Panc1 (cell line): ENCODE measurements at regions not wholly inside any gene's neighbourhood (a gene's known extent, or its start where the extent isn't known, plus 50 kb on each side); places are given as distances from the start of the nearest gene placed in this dataset.

Experiments used
- ATAC-seq: fragments of 200-7000 bp; cut with Tn5 transposase; 2 replicates; pipeline ENCODE4 v1.9.1; 2020; ENCODE audit warnings: mild to moderate bottlenecking, moderate library complexity
- BruUV-seq: library from RNA; stranded (reverse); fragments of 400-500 nt; replicated peaks from 2 replicates; lab custom pipeline; 2021; lab: Mats Ljungman, UMichigan
- CTCF ChIA-PET: fragments of 300-600 bp; sonication (Branson Sonifier 250); formaldehyde crosslinking; loops from one replicate; lab custom pipeline; 2022; ENCODE audit warnings: antibody characterized with exemption; lab: Charles Lee
- POLR2A ChIA-PET: fragments of 300-600 bp; sonication (Branson Sonifier 250); formaldehyde crosslinking; loops from one replicate; lab custom pipeline; 2022; ENCODE audit warnings: antibody characterized with exemption; lab: Charles Lee
- DNase-seq: peaks from one replicate; pipeline ENCODE4 v3.0.0-alpha.2; 2010; ENCODE audit warnings: low read depth, low spot score
- H3K27ac ChIP-seq: 2 replicates; pipeline ENCODE4 v1.5.1; 2011; ENCODE audit warnings: mild to moderate bottlenecking, low read length, inconsistent platforms
- H3K27me3 ChIP-seq: fragments of 200-500 bp; sonication (Bioruptor generic); 2 replicates; pipeline ENCODE4 v1.6.0; 2014; ENCODE audit warnings: low read length, inconsistent platforms; ENCODE audit not compliant: control insufficient read depth, insufficient read depth
- H3K36me3 ChIP-seq: fragments of 200-500 bp; sonication (Bioruptor generic); 2 replicates; pipeline ENCODE4 v1.5.1; 2014; ENCODE audit warnings: inconsistent platforms, mild to moderate bottlenecking, low read length, moderate library complexity; ENCODE audit not compliant: control insufficient read depth, insufficient read depth
- H3K4me1 ChIP-seq: 2 replicates; pipeline ENCODE4 v1.5.1; 2011; ENCODE audit warnings: inconsistent platforms, mild to moderate bottlenecking, low read length, moderate library complexity; ENCODE audit not compliant: control insufficient read depth, insufficient read depth
- H3K4me3 ChIP-seq, 2 experiments: 2 replicates each; pipeline ENCODE4 v1.5.1; 2011 to 2012; ENCODE audit warnings: low read depth in 2 of 2, low read length in 2 of 2, mild to moderate bottlenecking in 2 of 2, inconsistent platforms in 1 of 2, moderate library complexity in 1 of 2
- H3K9me3 ChIP-seq: fragments of 200-500 bp; sonication (Bioruptor generic); 2 replicates; pipeline ENCODE4 v1.5.1; 2014; ENCODE audit warnings: low read depth, mild to moderate bottlenecking, inconsistent platforms, low read length, moderate library complexity; ENCODE audit not compliant: control insufficient read depth, insufficient read depth
- POLR2AphosphoS5 ChIP-seq: IDR thresholded peaks from 2 replicates; pipeline ENCODE4 v1.6.1; 2012; ENCODE audit warnings: mild to moderate bottlenecking, low read depth, low read length, moderate library complexity
- SIN3A ChIP-seq: IDR thresholded peaks from 2 replicates; pipeline ENCODE4 v1.6.1; 2012; ENCODE audit warnings: low read depth, mild to moderate bottlenecking, low read length, moderate library complexity, borderline replicate concordance; ENCODE audit not compliant: insufficient read depth
- TCF7L2 ChIP-seq: IDR thresholded peaks from 2 replicates; pipeline ENCODE4 v1.6.1; 2011; ENCODE audit warnings: mild to moderate bottlenecking, low read depth, low read length, inconsistent platforms
- in situ Hi-C: cut with HindIII; loops from 2 replicates; pipeline ENCODE4 v1.10.0; 2016; ENCODE audit warnings: low sequenced_read_pairs, low pct_unique_long_range_greater_than_20kb
- intact Hi-C: fragments of 100-400 bp; cut with micrococcal nuclease; formaldehyde crosslinking; loops from one replicate; pipeline ENCODE4 v1.10.0; 2022; ENCODE audit not compliant: unreplicated experiment
- TF ChIP-seq, protein P1 (sequence below), 2 experiments: IDR thresholded peaks; 2 replicates each; pipeline ENCODE4 v1.6.1; 2011 to 2012; ENCODE audit warnings: low read depth in 2 of 2, control low read depth in 1 of 2, low read length in 1 of 2, mild to moderate bottlenecking in 1 of 2, moderate library complexity in 1 of 2; ENCODE audit not compliant: insufficient read depth in 1 of 2
- TF ChIP-seq, protein P2 (sequence below): fragments of 450-650 bp; IDR thresholded peaks from 2 replicates; pipeline ENCODE4 v1.5.1; 2017; ENCODE audit warnings: mild to moderate bottlenecking

DNA sequence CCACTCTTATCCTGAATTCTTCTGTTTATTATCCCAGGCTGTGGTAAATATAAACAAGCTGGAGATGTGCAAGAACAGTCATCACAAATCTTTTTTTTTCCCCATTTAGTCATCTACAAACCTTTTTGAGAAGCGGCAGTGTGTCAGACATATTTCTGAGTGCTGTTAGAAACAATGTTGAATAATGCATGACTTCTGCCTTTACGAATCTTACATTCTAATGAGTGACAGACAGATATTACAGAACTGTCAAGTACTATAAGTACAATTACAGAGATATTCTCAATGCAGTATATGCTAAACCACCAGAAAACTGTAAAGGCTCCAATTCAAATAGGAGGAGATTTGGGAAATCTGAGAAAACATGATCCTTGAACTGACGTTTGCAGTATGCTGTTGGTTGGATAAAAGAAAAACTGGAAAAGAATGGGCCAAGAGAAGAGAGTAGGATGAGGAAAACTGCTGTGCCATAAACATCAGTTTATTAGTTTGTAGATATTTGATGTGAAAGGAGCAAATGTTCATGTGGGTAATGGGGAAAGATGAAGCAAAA, 379.5 kb upstream of the SLC8A1 start:
- Histone ChIP-seq H3K4me1 (no peaks in the 10 kb centered on the region), H3K4me3 (no peak overlapping the region), H3K36me3 (no peaks in the 10 kb centered on the region), H3K27ac (no peak overlapping the region), H3K27me3 (no peaks in the 10 kb centered on the region), H3K9me3 (no peaks in the 10 kb centered on the region)
- DNase-seq (no peak), ATAC-seq (no peak)
- no TSS peak for BruUV-seq
- ChIA-PET POLR2A (no interaction called here), CTCF (no interaction called here)
- in situ Hi-C loops (no loop called here), intact Hi-C loops (no loop called here)
- TF ChIP-seq SIN3A (no peak), TCF7L2 (no peak)
- TF ChIP-seq, protein P1, sequence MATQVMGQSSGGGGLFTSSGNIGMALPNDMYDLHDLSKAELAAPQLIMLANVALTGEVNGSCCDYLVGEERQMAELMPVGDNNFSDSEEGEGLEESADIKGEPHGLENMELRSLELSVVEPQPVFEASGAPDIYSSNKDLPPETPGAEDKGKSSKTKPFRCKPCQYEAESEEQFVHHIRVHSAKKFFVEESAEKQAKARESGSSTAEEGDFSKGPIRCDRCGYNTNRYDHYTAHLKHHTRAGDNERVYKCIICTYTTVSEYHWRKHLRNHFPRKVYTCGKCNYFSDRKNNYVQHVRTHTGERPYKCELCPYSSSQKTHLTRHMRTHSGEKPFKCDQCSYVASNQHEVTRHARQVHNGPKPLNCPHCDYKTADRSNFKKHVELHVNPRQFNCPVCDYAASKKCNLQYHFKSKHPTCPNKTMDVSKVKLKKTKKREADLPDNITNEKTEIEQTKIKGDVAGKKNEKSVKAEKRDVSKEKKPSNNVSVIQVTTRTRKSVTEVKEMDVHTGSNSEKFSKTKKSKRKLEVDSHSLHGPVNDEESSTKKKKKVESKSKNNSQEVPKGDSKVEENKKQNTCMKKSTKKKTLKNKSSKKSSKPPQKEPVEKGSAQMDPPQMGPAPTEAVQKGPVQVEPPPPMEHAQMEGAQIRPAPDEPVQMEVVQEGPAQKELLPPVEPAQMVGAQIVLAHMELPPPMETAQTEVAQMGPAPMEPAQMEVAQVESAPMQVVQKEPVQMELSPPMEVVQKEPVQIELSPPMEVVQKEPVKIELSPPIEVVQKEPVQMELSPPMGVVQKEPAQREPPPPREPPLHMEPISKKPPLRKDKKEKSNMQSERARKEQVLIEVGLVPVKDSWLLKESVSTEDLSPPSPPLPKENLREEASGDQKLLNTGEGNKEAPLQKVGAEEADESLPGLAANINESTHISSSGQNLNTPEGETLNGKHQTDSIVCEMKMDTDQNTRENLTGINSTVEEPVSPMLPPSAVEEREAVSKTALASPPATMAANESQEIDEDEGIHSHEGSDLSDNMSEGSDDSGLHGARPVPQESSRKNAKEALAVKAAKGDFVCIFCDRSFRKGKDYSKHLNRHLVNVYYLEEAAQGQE (IDR thresholded peaks at IDR 0.05; ENCODE audit: insufficient read depth in 1 of 2, low read depth in 2 of 2, low read length in 1 of 2): no peak

DNA sequence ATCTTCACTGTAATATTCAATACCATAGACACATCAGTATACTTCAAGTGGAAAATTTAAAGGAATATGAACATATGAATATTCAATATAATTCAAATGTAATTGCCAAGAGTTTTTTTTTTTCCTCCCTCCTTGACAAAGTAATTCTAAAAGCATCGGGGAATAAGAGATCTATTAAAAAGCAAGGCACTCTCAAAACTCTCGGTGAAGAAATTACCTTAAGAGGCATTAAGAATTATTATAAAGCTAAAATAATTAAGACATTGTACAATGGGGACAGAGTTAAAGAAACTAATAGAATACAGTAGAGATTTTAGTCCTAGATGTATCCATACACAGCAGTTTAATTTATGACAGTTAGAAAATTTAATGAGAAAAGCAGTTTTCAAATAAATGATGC, 390.0 kb upstream of the SLC8A1 start:
- no peaks in the 10 kb centered on the region for H3K4me1 ChIP-seq
- no peaks in the 10 kb centered on the region for H3K27me3 ChIP-seq
- no peak for ATAC-seq
- in situ Hi-C loops: no loop called here
- H3K9me3 ChIP-seq: no peaks in the 10 kb centered on the region
- no peak overlapping the region for H3K27ac ChIP-seq
- intact Hi-C loops: no loop called here
- POLR2A ChIA-PET: no interaction called here
- TF ChIP-seq, protein P2, sequence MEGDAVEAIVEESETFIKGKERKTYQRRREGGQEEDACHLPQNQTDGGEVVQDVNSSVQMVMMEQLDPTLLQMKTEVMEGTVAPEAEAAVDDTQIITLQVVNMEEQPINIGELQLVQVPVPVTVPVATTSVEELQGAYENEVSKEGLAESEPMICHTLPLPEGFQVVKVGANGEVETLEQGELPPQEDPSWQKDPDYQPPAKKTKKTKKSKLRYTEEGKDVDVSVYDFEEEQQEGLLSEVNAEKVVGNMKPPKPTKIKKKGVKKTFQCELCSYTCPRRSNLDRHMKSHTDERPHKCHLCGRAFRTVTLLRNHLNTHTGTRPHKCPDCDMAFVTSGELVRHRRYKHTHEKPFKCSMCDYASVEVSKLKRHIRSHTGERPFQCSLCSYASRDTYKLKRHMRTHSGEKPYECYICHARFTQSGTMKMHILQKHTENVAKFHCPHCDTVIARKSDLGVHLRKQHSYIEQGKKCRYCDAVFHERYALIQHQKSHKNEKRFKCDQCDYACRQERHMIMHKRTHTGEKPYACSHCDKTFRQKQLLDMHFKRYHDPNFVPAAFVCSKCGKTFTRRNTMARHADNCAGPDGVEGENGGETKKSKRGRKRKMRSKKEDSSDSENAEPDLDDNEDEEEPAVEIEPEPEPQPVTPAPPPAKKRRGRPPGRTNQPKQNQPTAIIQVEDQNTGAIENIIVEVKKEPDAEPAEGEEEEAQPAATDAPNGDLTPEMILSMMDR: no peak
- TF ChIP-seq TCF7L2: no peak
- TF ChIP-seq, protein P1 (IDR thresholded peaks at IDR 0.05; ENCODE audit: insufficient read depth in 1 of 2, low read depth in 2 of 2, low read length in 1 of 2): no peak
- TF ChIP-seq POLR2AphosphoS5: no peak
- no peak for TF ChIP-seq SIN3A
- H3K4me3 ChIP-seq: no peak overlapping the region
- no peak for DNase-seq
- H3K36me3 ChIP-seq: no peaks in the 10 kb centered on the region
- no TSS peak for BruUV-seq
- CTCF ChIA-PET: no interaction called here
